Stimulated activated CD8-positive, alpha-beta memory T cell treated with anti-CD3 and anti-CD28 coated beads, Interleukin-12 subunit alpha, Interleukin-12 subunit beta, amount 100 ng/mL, for 24 hours (primary cell): ENCODE measurements at regions not wholly inside any gene's neighbourhood (a gene's known extent, or its start where the extent isn't known, plus 50 kb on each side); places are given as distances from the start of the nearest gene placed in this dataset.

Experiments
- DNase-seq: peaks from one replicate; pipeline ENCODE4 v3.0.0-alpha.2; 2020; ENCODE audit errors: extremely low read depth

GRCh38 chr3:124577494-124578167, 152.6 kb upstream of the UMPS start:
- no peak for DNase-seq

DNA sequence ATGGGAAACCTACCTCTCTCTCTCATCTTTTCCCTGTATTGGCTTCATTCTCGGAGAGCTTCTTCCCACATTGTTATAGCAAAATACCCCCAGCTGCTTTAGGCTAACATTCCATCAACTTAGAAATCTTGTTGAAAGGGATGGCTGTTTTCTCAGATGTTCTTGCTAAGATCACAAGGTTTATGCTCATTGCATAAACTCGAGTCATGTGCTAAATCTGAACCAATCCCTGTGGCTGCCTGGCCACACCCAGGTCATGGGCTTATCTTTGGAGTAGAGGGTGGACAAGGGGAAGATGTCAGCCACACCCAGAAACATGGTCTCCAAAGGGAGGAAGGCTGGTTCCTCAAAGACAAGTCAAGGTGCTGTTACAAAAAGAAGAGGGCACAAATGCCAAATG, 150.6 kb upstream of the UMPS start:
- no peak for DNase-seq

- no peak for DNase-seq
Measured at GRCh38 chr3:124582196-124582595, 148.1 kb upstream of the UMPS start.

- DNase-seq, result no peak
Measured at GRCh38 chr3:124582621-124583395, 147.4 kb upstream of the UMPS start.

DNA sequence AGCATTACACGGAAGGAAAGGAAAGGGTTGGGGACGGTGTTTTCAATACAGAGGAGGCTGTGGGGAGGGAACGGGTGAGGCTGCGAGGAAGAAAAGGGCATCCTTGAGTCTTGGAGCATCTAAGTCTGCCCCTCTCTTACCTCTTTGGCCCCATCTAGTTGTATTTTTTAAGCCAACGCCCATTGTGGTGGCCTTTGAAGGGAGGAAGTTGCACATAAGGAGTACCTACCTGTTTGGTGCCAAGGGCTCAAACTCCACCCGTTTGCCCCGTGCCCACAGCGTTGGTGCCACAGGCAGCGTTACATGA, 146.1 kb upstream of the UMPS start:
- no peak for DNase-seq

GRCh38 chr3:124584552-124585391, 145.5 kb upstream of the UMPS start:
- DNase-seq, result no peak

GRCh38 chr3:124586126-124587052, 143.9 kb upstream of the UMPS start:
- no peak for DNase-seq

DNA sequence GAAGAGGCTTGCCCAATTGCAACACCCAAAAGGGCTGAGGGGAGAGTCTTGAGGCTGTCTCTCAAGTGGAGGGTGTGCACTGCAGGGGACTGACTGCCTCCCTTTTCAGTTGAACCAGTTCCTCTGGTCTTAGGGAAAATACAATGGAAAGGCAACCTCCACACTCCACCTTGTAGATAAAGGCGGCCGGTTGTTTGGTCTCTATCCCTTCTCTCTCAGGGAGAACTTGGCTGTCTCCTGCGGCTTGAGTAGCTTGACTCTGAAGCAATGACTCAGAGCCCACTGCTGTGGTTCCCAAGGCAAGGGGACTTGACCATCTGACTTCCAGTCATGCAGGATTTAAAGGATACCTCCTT, 143.2 kb upstream of the UMPS start:
- DNase-seq, result no peak

DNA sequence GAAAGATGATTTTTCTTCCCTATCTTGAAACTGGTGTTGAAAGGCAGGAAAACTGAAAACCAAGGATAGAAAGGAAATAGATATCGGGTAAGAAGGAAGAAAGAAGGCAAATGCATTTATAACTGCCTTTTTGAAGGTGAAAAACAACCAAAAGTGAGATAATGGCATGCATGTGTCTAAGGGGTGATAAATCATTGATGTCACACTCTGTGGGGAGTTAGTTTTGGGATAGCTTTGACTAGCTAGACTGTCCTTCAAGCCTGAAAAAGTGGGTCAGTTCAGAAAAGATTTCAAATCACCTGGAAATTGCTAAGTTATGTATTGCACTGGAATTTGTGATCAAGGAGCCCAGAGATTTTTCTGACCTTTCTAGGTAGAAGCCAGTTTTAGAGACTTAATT, 142.2 kb upstream of the UMPS start:
- DNase-seq, result no peak

GRCh38 chr3:124588794-124589193, 141.5 kb upstream of the UMPS start:
- no peak for DNase-seq

GRCh38 chr3:124591699-124592098, 138.6 kb upstream of the UMPS start:
- DNase-seq, result no peak

GRCh38 chr3:124592658-124593441, 137.4 kb upstream of the UMPS start:
- DNase-seq, result no peak

DNA sequence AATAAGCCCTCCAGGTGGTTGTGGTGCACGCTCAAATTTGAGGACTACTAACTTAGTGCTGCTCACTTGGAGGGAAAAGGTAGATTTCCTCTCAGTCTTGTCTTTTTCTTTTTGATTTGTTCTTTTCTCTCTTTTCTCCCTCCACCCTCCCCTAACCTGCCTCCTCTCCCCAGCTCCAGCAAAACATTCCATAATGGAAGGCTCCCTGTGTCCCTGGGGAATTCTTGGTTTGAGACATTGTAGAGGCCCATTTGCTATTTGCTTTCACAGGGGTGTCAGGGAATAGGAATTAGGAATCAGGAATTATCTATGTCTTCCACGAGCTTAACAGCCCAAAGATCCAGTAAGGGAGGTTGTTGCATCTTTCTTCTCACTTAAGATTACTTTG, 136.8 kb upstream of the UMPS start:
- DNase-seq, result no peak

DNA sequence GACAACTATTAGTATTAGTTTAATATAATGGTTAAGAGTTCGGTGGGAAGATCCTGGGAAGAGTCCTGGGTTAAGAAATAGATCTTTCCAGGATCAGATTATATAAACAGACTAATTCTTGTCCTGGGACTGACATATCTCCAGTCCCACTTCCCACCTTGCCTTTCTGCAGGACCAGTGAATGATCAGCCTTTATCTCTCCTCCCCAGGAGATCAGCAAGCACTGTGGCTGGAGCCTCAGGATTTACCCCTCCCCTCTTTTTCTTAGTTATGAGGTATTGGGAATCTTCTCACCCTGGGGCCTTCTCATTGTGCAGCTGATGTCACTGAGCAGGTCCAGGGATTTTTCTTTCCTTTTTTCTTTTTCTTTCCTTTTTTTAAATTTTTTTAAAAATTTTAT, 135.7 kb upstream of the UMPS start:
- DNase-seq, result no peak

- DNase-seq, result no peak
Measured at GRCh38 chr3:124597273-124597672, 133.0 kb upstream of the UMPS start.

DNA sequence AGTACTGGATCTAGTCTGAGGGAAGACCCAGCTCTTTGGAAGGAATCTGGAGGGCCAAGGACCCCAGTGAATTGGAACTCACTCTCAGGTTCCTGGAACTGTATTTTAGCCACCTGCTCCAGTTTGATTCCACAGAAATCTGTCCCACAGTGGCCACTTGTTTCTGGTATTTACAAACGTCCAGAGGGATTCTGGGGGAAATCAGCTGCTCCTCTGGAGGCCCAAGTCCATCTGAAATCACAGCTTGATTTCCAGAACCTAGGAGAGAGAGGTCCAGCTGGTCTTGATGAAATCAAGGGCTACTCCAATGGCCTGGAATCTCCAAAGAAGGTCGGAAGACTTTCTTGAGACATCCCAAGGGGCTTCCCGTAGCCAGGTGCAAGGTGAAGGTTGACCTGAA, 132.3 kb upstream of the UMPS start:
- DNase-seq, result no peak

GRCh38 chr3:124599147-124599765, 131.0 kb upstream of the UMPS start:
- DNase-seq, result no peak

GRCh38 chr3:124599779-124600693, 130.2 kb upstream of the UMPS start:
- DNase-seq, result no peak

- DNase-seq, result no peak
Measured at GRCh38 chr3:124600765-124601164, 129.5 kb upstream of the UMPS start.

- no peak for DNase-seq
Measured at GRCh38 chr3:124601190-124601589, 129.1 kb upstream of the UMPS start.
